Tibial nerve (tissue), 4 donors: ENCODE measurements at regions not wholly inside any gene's neighbourhood (a gene's known extent, or its start where the extent isn't known, plus 50 kb on each side); places are given as distances from the start of the nearest gene placed in this dataset.

ENCODE experiments used
- EP300 ChIP-seq, 2 donors: sonication (generic); formaldehyde crosslinking; IDR thresholded peaks; one replicate each; pipeline ENCODE4 v1.6.1; 2017; ENCODE audit warnings: antibody characterized with exemption in 2 of 2, mild to moderate bottlenecking in 1 of 2
- POLR2A ChIP-seq, 2 donors: fragments of 450-650 bp; IDR thresholded peaks; one replicate each; pipeline ENCODE4 v1.6.1; 2017; ENCODE audit warnings: antibody characterized with exemption in 2 of 2, mild to moderate bottlenecking in 2 of 2, moderate library complexity in 2 of 2
- TF ChIP-seq, protein P1 (sequence below), 5 experiments: fragments of 200-600 bp in 3 of 5; fragments of 450-650 bp in 2 of 5; sonication (generic) in 3 of 5; IDR thresholded peaks; one replicate each; pipeline ENCODE4 v1.5.1; 2016 to 2019; ENCODE audit warnings: antibody characterized with exemption in 5 of 5, mild to moderate bottlenecking in 3 of 5, moderate library complexity in 2 of 5

DNA sequence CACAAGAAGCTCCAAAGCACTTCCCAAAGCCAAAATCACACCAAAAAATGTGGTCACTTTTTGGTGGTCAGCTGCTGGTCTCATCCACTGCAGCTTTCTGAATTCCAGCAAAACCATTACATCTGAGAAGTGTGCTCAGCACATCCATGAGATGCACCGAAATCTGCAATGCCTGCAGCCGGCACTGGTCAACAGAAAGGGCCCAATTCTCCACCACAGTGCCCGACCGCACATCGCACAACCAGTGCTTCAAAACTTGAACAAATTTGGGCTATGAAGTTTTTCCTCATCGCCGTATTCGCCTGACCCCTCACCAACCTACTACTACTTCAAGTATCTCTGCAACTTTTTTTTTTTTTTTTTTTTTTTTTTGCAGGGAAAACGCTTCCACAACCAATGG is 89.9 kb upstream of the LUZP2 start:
- TF ChIP-seq, protein P1, sequence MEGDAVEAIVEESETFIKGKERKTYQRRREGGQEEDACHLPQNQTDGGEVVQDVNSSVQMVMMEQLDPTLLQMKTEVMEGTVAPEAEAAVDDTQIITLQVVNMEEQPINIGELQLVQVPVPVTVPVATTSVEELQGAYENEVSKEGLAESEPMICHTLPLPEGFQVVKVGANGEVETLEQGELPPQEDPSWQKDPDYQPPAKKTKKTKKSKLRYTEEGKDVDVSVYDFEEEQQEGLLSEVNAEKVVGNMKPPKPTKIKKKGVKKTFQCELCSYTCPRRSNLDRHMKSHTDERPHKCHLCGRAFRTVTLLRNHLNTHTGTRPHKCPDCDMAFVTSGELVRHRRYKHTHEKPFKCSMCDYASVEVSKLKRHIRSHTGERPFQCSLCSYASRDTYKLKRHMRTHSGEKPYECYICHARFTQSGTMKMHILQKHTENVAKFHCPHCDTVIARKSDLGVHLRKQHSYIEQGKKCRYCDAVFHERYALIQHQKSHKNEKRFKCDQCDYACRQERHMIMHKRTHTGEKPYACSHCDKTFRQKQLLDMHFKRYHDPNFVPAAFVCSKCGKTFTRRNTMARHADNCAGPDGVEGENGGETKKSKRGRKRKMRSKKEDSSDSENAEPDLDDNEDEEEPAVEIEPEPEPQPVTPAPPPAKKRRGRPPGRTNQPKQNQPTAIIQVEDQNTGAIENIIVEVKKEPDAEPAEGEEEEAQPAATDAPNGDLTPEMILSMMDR (IDR thresholded peaks at IDR 0.05), result no peak
- TF ChIP-seq POLR2A (IDR thresholded peaks at IDR 0.05), result no peak
- no peak for TF ChIP-seq EP300 (IDR thresholded peaks at IDR 0.05)
